ENCODE measurements at regions not wholly inside any gene's neighbourhood (a gene's known extent, or its start where the extent isn't known, plus 50 kb on each side); places are given as distances from the start of the nearest gene placed in this dataset.

GRCh38 chr5:14935341-14935740, 63.8 kb upstream of the ANKH start:
- intact Hi-C loops (cut with micrococcal nuclease): no loop called here
- BruUV-seq (replicated peaks): no TSS peak
- TF ChIP-seq MYC (IDR thresholded peaks at IDR 0.05; ENCODE audit: low read depth, low read length) (no peak), EZH2 (IDR thresholded peaks at IDR 0.05; ENCODE audit: borderline replicate concordance, low read depth, low read length, severe bottlenecking) (no peak)
- Histone ChIP-seq H3K9me1 (replicated peaks; ENCODE audit: control insufficient read depth, extremely low read depth, insufficient read depth, low read length) (no peaks in the 10 kb centered on the region), H3K27ac (ENCODE audit: insufficient read depth, low read depth, low read length) (no peak overlapping the region), H3K9me3 (replicated peaks; ENCODE audit: control insufficient read depth, insufficient read depth, low read length) (no peaks in the 10 kb centered on the region), H3K9ac (replicated peaks; ENCODE audit: extremely low read depth, insufficient read depth, low read length) (no peak overlapping the region), H3K27me3 (ENCODE audit: control insufficient read depth in 2 of 2, insufficient read depth in 2 of 2, low read length in 2 of 2) (no peaks in the 10 kb centered on the region), H3K36me3 (ENCODE audit: control insufficient read depth in 2 of 2, extremely low read depth in 1 of 2, insufficient read depth in 2 of 2, low read length in 2 of 2) (no peaks in the 10 kb centered on the region), H3K4me1 (ENCODE audit: control insufficient read depth, extremely low read depth, insufficient read depth, low read length) (peaks cover 7% of the 10 kb centered on the region), H3K79me2 (ENCODE audit: control insufficient read depth, insufficient read depth, low read length) (no peaks in the 10 kb centered on the region), H4K20me1 (replicated peaks; ENCODE audit: control insufficient read depth, extremely low read depth, insufficient read depth, low read length) (no peaks in the 10 kb centered on the region), H2AFZ (ENCODE audit: low read depth, low read length) (no peak overlapping the region), H3K4me2 (ENCODE audit: insufficient read depth, low read length) (no peak overlapping the region), H3K4me3 (replicated peaks in 1 of 3; ENCODE audit: insufficient read depth in 1 of 3, low read depth in 1 of 3, low read length in 3 of 3) (no peak overlapping the region)
- FAIRE-seq: no peak
- CTCF ChIA-PET: interaction anchor here (1.3 kb wide), 1 partner anchor 8 kb away, joined by 3 read pairs; no protein-coding TSS in a partner anchor
- no peak for DNase-seq (ENCODE audit: low read depth, low spot score)
- dilution Hi-C loops (cut with MboI; ENCODE audit: extremely low pct_ligation_motif_present, low sequenced_read_pairs): no loop called here
- POLR2A ChIA-PET: no interaction called here

- DNase-seq (ENCODE audit: low read depth, low spot score) (no peak), FAIRE-seq (no peak)
- Histone ChIP-seq H3K4me2 (ENCODE audit: insufficient read depth, low read length) (no peak overlapping the region), H3K27me3 (ENCODE audit: control insufficient read depth in 2 of 2, insufficient read depth in 2 of 2, low read length in 2 of 2) (no peaks in the 10 kb centered on the region), H2AFZ (ENCODE audit: low read depth, low read length) (no peak overlapping the region), H3K4me1 (ENCODE audit: control insufficient read depth, extremely low read depth, insufficient read depth, low read length) (peaks cover 7% of the 10 kb centered on the region), H3K36me3 (ENCODE audit: control insufficient read depth in 2 of 2, extremely low read depth in 1 of 2, insufficient read depth in 2 of 2, low read length in 2 of 2) (no peaks in the 10 kb centered on the region), H3K9me1 (replicated peaks; ENCODE audit: control insufficient read depth, extremely low read depth, insufficient read depth, low read length) (no peaks in the 10 kb centered on the region), H4K20me1 (replicated peaks; ENCODE audit: control insufficient read depth, extremely low read depth, insufficient read depth, low read length) (no peaks in the 10 kb centered on the region), H3K9ac (replicated peaks; ENCODE audit: extremely low read depth, insufficient read depth, low read length) (no peak overlapping the region), H3K9me3 (replicated peaks; ENCODE audit: control insufficient read depth, insufficient read depth, low read length) (no peaks in the 10 kb centered on the region), H3K4me3 (replicated peaks in 1 of 3; ENCODE audit: insufficient read depth in 1 of 3, low read depth in 1 of 3, low read length in 3 of 3) (no peak overlapping the region), H3K79me2 (ENCODE audit: control insufficient read depth, insufficient read depth, low read length) (no peaks in the 10 kb centered on the region), H3K27ac (ENCODE audit: insufficient read depth, low read depth, low read length) (no peak overlapping the region)
- BruUV-seq (replicated peaks): no TSS peak
- intact Hi-C loops (cut with micrococcal nuclease) (no loop called here), dilution Hi-C loops (cut with MboI; ENCODE audit: extremely low pct_ligation_motif_present, low sequenced_read_pairs) (no loop called here)
- ChIA-PET CTCF (no interaction called here), POLR2A (no interaction called here)
- TF ChIP-seq GATA2 (IDR thresholded peaks at IDR 0.05; ENCODE audit: insufficient read depth, insufficient read length, low read depth, low read length): no peak
- TF ChIP-seq POLR2AphosphoS5 (IDR thresholded peaks at IDR 0.05; ENCODE audit: insufficient read depth, low read depth, low read length): no peak
- TF ChIP-seq JUN (IDR thresholded peaks at IDR 0.05; ENCODE audit: borderline replicate concordance, insufficient read depth, insufficient read length, low read depth): no peak
- TF ChIP-seq EZH2 (IDR thresholded peaks at IDR 0.05; ENCODE audit: borderline replicate concordance, low read depth, low read length, severe bottlenecking): no peak
- no peak for TF ChIP-seq CTCF (IDR thresholded peaks at IDR 0.05; ENCODE audit: extremely low read depth in 1 of 2, insufficient read depth in 1 of 2, low read depth in 1 of 2, low read length in 2 of 2)
- no peak for TF ChIP-seq FOS (IDR thresholded peaks at IDR 0.05; ENCODE audit: borderline replicate concordance, insufficient read depth, low read length)
- no peak for TF ChIP-seq POLR2A (IDR thresholded peaks at IDR 0.05; ENCODE audit: low read depth, low read length)
- no peak for TF ChIP-seq MAX (IDR thresholded peaks at IDR 0.05; ENCODE audit: insufficient read depth, insufficient read length)
- no peak for TF ChIP-seq MYC (IDR thresholded peaks at IDR 0.05; ENCODE audit: low read depth, low read length)
These were observed 61.4 kb upstream of the ANKH start for GRCh38 chr5:14932902-14933469.

Measured in endothelial cell of umbilical vein (primary cell).